H1 (cell line): ENCODE measurements at regions not wholly inside any gene's neighbourhood (a gene's known extent, or its start where the extent isn't known, plus 50 kb on each side); places are given as distances from the start of the nearest gene placed in this dataset.

Source experiments
- CTCF ChIA-PET: fragments of 300-600 bp; sonication (Branson Sonifier 250); formaldehyde crosslinking; loops from one replicate; lab custom pipeline; 2021; ENCODE audit not compliant: partially characterized antibody; lab: Charles Lee
- POLR2A ChIA-PET: fragments of 300-600 bp; sonication (Branson Sonifier 250); formaldehyde crosslinking; loops from one replicate; lab custom pipeline; 2021; ENCODE audit warnings: inconsistent platforms; ENCODE audit not compliant: partially characterized antibody; lab: Charles Lee
- DNase-seq, 2 experiments: peaks; one replicate each; pipeline versions ENCODE4 v3.0.0 to v3.0.0-alpha.2; 2010 to 2022; ENCODE audit warnings: low spot score in 2 of 2, low read depth in 1 of 2, mixed read lengths in 1 of 2
- FAIRE-seq: peaks from 2 replicates; lab custom pipeline; 2011; peaks lifted over from hg19 to GRCh38; lab: Jason Lieb, UNC
- H2AFZ ChIP-seq: 2 replicates; pipeline ENCODE4 v1.8.1; 2012; ENCODE audit warnings: low read length, inconsistent platforms
- H2AK5ac ChIP-seq: 2 replicates; pipeline ENCODE4 v1.6.1; 2013; ENCODE audit warnings: low read depth, low read length
- H2BK120ac ChIP-seq: replicated peaks from 2 replicates; pipeline ENCODE3; 2013; ENCODE audit warnings: low read depth, low read length, inconsistent platforms
- H2BK12ac ChIP-seq: 2 replicates; pipeline ENCODE4 v1.6.1; 2013; ENCODE audit warnings: low read depth, low read length
- H2BK15ac ChIP-seq: 2 replicates; pipeline ENCODE4 v1.6.1; 2013; ENCODE audit warnings: low read length
- H2BK20ac ChIP-seq: 2 replicates; pipeline ENCODE4 v1.6.1; 2013; ENCODE audit warnings: low read length
- H2BK5ac ChIP-seq: 2 replicates; pipeline ENCODE4 v1.6.1; 2013; ENCODE audit warnings: low read depth, low read length
- H3K14ac ChIP-seq: 2 replicates; pipeline ENCODE4 v1.6.1; 2013; ENCODE audit warnings: inconsistent platforms; ENCODE audit not compliant: insufficient read length
- H3K18ac ChIP-seq: 2 replicates; pipeline ENCODE4 v1.6.1; 2013; ENCODE audit warnings: low read length; ENCODE audit errors: extremely low read depth
- H3K23ac ChIP-seq: 2 replicates; pipeline ENCODE4 v1.6.1; 2013; ENCODE audit warnings: inconsistent platforms; ENCODE audit not compliant: insufficient read length
- H3K23me2 ChIP-seq: 2 replicates; pipeline ENCODE4 v1.6.1; 2013; ENCODE audit warnings: low read depth, low read length
- H3K27ac ChIP-seq: 2 replicates; pipeline ENCODE4 v1.6.1; 2011; ENCODE audit warnings: low read depth, low read length, inconsistent platforms
- H3K27me3 ChIP-seq, 4 experiments: replicated peaks in 1 of 4; 1 replicate in 1 of 4; 2 replicates in 3 of 4; pipeline versions ENCODE4 v1.6.1 to v1.8.1; 2011 to 2013; ENCODE audit warnings: low read length in 3 of 4, mild to moderate bottlenecking in 3 of 4, inconsistent platforms in 2 of 4, mixed read lengths in 2 of 4, moderate library complexity in 1 of 4; ENCODE audit not compliant: control insufficient read depth in 3 of 4, insufficient read depth in 3 of 4; ENCODE audit errors: extremely low read depth in 1 of 4
- H3K36me3 ChIP-seq, 4 experiments: 2 replicates each; pipeline versions ENCODE4 v1.6.1 to v1.8.1; 2011 to 2013; ENCODE audit warnings: mild to moderate bottlenecking in 4 of 4, low read length in 3 of 4, moderate library complexity in 2 of 4, control low read depth in 1 of 4, inconsistent platforms in 1 of 4; ENCODE audit not compliant: insufficient read depth in 4 of 4, control insufficient read depth in 2 of 4
- H3K4ac ChIP-seq: replicated peaks from 2 replicates; pipeline ENCODE3; 2013; ENCODE audit warnings: low read length, low read depth, mixed read lengths, inconsistent platforms; ENCODE audit not compliant: insufficient read length
- H3K4me1 ChIP-seq, 4 experiments: replicated peaks in 1 of 4; 1 replicate in 1 of 4; 2 replicates in 3 of 4; pipeline versions ENCODE4 v1.6.1 to v1.8.1; 2011 to 2013; ENCODE audit warnings: low read length in 3 of 4, inconsistent platforms in 2 of 4, mixed read lengths in 1 of 4; ENCODE audit not compliant: insufficient read depth in 4 of 4, control insufficient read depth in 3 of 4
- H3K4me2 ChIP-seq, 2 experiments: 2 replicates each; pipeline versions ENCODE4 v1.6.1 to v1.8.1; 2011 to 2013; ENCODE audit warnings: low read depth in 2 of 2, low read length in 2 of 2, control low read depth in 1 of 2, inconsistent platforms in 1 of 2, mild to moderate bottlenecking in 1 of 2; ENCODE audit not compliant: insufficient read depth in 1 of 2
- H3K4me3 ChIP-seq, 4 experiments: fragments of 200-600, 300-600 bp in 1 of 4; sonication (generic), shearing (Covaris generic), sonication (Bioruptor Twin) in 1 of 4; 2 replicates each; pipeline versions ENCODE4 v1.5.1 to v1.8.1; 2011 to 2016; ENCODE audit warnings: low read length in 4 of 4, low read depth in 3 of 4, control low read depth in 2 of 4, inconsistent platforms in 2 of 4, mild to moderate bottlenecking in 2 of 4, mixed read lengths in 1 of 4, moderate library complexity in 1 of 4; ENCODE audit not compliant: insufficient read depth in 2 of 4; ENCODE audit errors: extremely low read depth in 1 of 4
- H3K56ac ChIP-seq: replicated peaks from 2 replicates; pipeline ENCODE3; 2013; ENCODE audit warnings: low read depth, mild to moderate bottlenecking, mixed read lengths, low read length, inconsistent platforms; ENCODE audit not compliant: insufficient read length
- H3K79me1 ChIP-seq: 2 replicates; pipeline ENCODE4 v1.6.1; 2013; ENCODE audit warnings: low read depth, low read length, control low read depth
- H3K79me2 ChIP-seq, 2 experiments: 2 replicates each; pipeline versions ENCODE4 v1.6.1 to v1.8.1; 2012 to 2013; ENCODE audit warnings: low read length in 2 of 2, mild to moderate bottlenecking in 2 of 2, inconsistent platforms in 1 of 2; ENCODE audit not compliant: insufficient read depth in 2 of 2, control insufficient read depth in 1 of 2
- H3K9ac ChIP-seq, 4 experiments: replicated peaks in 1 of 4; 1 replicate in 1 of 4; 2 replicates in 3 of 4; pipeline versions ENCODE4 v1.6.1 to v1.8.1; 2011 to 2013; ENCODE audit warnings: low read depth in 3 of 4, low read length in 3 of 4, control low read depth in 2 of 4, mild to moderate bottlenecking in 2 of 4, moderate library complexity in 2 of 4, inconsistent platforms in 1 of 4; ENCODE audit errors: extremely low read depth in 1 of 4
- H3K9me3 ChIP-seq, 2 experiments: 2 replicates each; pipeline versions ENCODE4 v1.6.1 to v1.8.1; 2012 to 2013; ENCODE audit warnings: mild to moderate bottlenecking in 2 of 2, moderate library complexity in 2 of 2, control low read depth in 1 of 2, inconsistent platforms in 1 of 2, low read depth in 1 of 2, low read length in 1 of 2, mixed read lengths in 1 of 2; ENCODE audit not compliant: insufficient read depth in 2 of 2
- H4K20me1 ChIP-seq, 2 experiments: replicated peaks in 1 of 2; 2 replicates each; pipeline versions ENCODE3 to v1.8.1; 2011 to 2013; ENCODE audit warnings: inconsistent platforms in 2 of 2, low read length in 2 of 2, mild to moderate bottlenecking in 1 of 2; ENCODE audit not compliant: insufficient read depth in 2 of 2, control insufficient read depth in 1 of 2
- H4K5ac ChIP-seq: 2 replicates; pipeline ENCODE4 v1.6.1; 2013; ENCODE audit warnings: low read length, low read depth, mixed read lengths, inconsistent platforms; ENCODE audit not compliant: insufficient read length
- H4K8ac ChIP-seq: 2 replicates; pipeline ENCODE4 v1.8.0; 2013; ENCODE audit warnings: mild to moderate bottlenecking, moderate library complexity, low read length, inconsistent platforms; ENCODE audit not compliant: insufficient read depth; ENCODE audit errors: extremely low read depth
- H4K91ac ChIP-seq: replicated peaks from 2 replicates; pipeline ENCODE3; 2013; ENCODE audit warnings: low read length, mixed read lengths, inconsistent platforms; ENCODE audit not compliant: insufficient read length
- CBX5 ChIP-seq: fragments of 300-800, 300-1000 bp; sonication (generic); IDR thresholded peaks from 2 replicates; pipeline ENCODE4 v1.7.1; 2016; ENCODE audit warnings: antibody characterized with exemption, low read length, low read depth
- WGBS, 2 experiments: shearing (Covaris generic) in 1 of 2; methylation state at CpG; one replicate each; pipeline versions ENCODE4 v1.1.6 to v1.1.7; 2013 to 2015; ENCODE audit warnings: low lambda C conversion rate in 2 of 2, mixed read lengths in 2 of 2, inconsistent platforms in 1 of 2, low coverage in 1 of 2, missing lambda C conversion rate in 1 of 2; ENCODE audit not compliant: insufficient replicate concordance in 2 of 2, insufficient coverage in 1 of 2, insufficient read length in 1 of 2; ENCODE audit errors: extremely low coverage in 1 of 2, missing lambda C conversion rate in 1 of 2; 5-methylcytosine and 5-hydroxymethylcytosine counted together

- POLR2A ChIA-PET, result no interaction called here
- Histone ChIP-seq H3K23ac (no peak overlapping the region), H3K4me3 (no peak overlapping the region), H3K9me3 (peaks cover 8 to 9% of the 10 kb centered on the region in 2 experiments; a peak in 2 of 4 replicates), H3K4ac (no peak overlapping the region), H3K56ac (no peak overlapping the region), H3K9ac (no peak overlapping the region), H4K91ac (no peak overlapping the region), H3K27ac (no peak overlapping the region), H3K79me2 (no peaks in the 10 kb centered on the region), H4K8ac (no peak overlapping the region), H2BK15ac (no peak overlapping the region), H2AFZ (no peak overlapping the region), H3K18ac (no peak overlapping the region), H4K5ac (no peak overlapping the region), H4K20me1 (no peaks in the 10 kb centered on the region), H2AK5ac (no peak overlapping the region), H3K36me3 (no peaks in the 10 kb centered on the region), H3K4me2 (no peak overlapping the region), H3K79me1 (no peaks in the 10 kb centered on the region), H2BK5ac (no peak overlapping the region), H2BK120ac (no peak overlapping the region), H2BK20ac (no peak overlapping the region), H3K14ac (no peak overlapping the region), H3K23me2 (no peaks in the 10 kb centered on the region), H3K27me3 (no peaks in the 10 kb centered on the region), H2BK12ac (no peak overlapping the region), H3K4me1 (no peaks in the 10 kb centered on the region)
- no peak for DNase-seq
- CTCF ChIA-PET, result interaction anchor here (1.2 kb wide), 1 partner anchor 18 kb away, joined by 3 read pairs; no protein-coding TSS in a partner anchor
- TF ChIP-seq CBX5, result no peak
- 96% methylated on average over 2 of the region's 2 CpGs; no CpG with 5 or more reads in 1 of the 2 experiments for WGBS, 2 experiments
- FAIRE-seq, result no peak
Measured at GRCh38 chr2:212873256-212873655, 278.2 kb downstream of the IKZF2 start.
